ENCODE measurements at regions not wholly inside any gene's neighbourhood (a gene's known extent, or its start where the extent isn't known, plus 50 kb on each side); places are given as distances from the start of the nearest gene placed in this dataset.
"Not testable (repeated sequence)": the region's sequence is repeated elsewhere in the genome, so short reads cannot be mapped to it uniquely, and the experiment has no call there.

- DNase-seq: no peak
Observed at GRCh38 chr10:36880898-36881297, 244.5 kb upstream of the ANKRD30A start.

- DNase-seq: no peak
Observed at GRCh38 chr10:36872702-36873393, 252.6 kb upstream of the ANKRD30A start.

- no peak for DNase-seq
Observed at GRCh38 chr10:36840788-36841187, 284.6 kb upstream of the ANKRD30A start.

DNA sequence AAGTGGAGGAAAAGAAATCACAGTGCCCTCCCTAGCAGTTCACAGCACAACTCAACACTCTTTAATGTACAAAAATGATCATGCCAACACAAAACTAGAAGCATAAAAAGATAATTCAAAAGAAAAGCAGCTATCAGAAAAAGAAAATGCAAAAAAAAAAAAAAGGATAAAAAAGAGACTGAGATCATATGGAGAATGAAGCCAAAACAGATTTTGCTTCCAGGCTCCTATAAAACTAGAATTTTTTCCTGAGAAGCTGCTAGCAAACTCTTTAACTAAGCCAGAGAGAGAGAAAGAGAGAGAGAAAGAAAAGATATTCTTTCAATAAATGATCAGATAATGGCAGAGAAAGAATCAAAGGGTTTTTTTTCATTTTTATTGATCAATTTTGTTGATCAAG is 288.0 kb upstream of the ANKRD30A start:
- no peak for DNase-seq

- no peak for DNase-seq
Observed at GRCh38 chr10:36819781-36820180, 305.6 kb upstream of the ANKRD30A start.

DNA sequence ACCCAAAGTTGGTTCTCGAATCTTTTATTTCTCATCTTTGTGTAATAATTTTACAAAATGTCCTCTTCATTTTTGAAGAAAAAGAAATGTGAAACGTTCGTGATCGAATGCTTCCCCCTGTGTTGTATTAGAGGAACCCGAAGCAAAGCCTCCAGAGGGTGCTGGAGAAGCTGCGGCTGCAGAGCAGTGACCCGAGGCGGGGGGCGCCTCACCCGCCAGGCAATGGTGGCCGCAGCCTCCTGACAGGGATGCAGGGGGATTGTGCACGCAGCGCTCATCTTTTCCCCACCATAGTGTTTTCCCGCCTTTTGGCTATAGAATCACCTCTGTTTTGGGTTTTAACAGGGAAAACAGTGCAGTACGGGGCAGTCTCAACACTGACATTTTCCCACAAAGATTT is 307.5 kb upstream of the ANKRD30A start:
- DNase-seq: no peak

GRCh38 chr10:36808625-36809362 is 316.6 kb upstream of the ANKRD30A start:
- no peak for DNase-seq

DNA sequence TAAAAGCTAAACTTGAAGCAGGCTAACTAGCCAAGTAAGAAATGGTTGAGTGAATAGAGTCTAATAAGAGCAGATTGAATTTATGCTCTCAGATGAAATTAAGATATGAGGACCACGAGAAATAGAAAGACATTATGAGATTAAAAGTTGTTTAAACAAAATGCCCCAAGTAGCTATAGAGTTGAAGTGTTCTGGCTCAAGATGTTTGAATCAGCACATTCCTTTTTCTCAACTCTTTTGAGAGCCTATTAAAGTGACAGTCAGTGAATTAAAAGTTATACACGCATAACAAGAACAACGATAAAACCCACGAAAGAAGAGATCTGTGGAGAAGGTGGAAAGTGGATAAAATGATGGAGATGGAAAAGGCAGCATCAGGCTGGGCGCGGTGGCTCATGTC is 322.2 kb upstream of the ANKRD30A start:
- no peak for DNase-seq

- DNase-seq: peak in 49 of 58 donors; percentile 4 to 80 (median 39)
Observed at GRCh38 chr10:36802490-36803153, 322.8 kb upstream of the ANKRD30A start.

DNA sequence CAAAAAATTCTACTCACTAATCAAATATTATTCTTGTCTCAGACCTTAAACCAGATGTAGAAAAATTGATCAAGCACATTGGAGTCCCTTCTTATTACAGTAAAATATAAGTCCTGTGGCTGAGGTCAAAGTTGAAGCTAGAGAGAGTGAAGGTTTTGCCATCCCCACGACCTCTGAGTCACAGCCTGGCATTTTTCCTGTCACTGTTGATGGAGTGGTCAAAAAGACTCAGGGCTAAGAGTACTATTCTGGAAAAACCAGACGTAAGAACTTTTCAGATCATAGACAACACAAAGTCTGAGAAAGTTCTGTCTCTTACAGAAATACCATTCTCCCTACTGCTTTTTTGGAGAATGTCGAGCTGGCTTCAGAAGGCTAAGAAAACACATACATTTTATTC is 323.7 kb upstream of the ANKRD30A start:
- DNase-seq: no peak

DNA sequence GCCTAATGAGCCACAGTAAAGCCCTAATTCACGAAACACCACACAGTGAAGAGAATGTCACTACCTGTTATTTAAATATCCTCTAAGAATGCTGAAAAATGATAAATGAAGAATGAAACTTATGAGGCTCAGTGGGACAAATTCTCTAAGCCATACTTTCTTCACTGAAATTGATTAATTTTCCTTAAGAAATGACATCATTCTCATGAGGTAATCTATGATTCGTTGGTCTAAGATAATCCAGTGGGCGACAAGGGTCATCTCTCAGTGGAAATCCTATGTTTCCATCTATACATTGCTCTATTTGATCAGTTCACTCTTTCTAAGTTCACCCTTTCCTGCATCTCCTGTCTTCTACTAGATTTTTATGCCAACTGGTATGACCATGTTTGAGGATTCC is 330.4 kb upstream of the ANKRD30A start:
- DNase-seq: no peak

GRCh38 chr10:36789974-36790373 is 335.4 kb upstream of the ANKRD30A start:
- DNase-seq: no peak

GRCh38 chr10:36788152-36788551 is 337.2 kb upstream of the ANKRD30A start:
- DNase-seq: no peak

DNA sequence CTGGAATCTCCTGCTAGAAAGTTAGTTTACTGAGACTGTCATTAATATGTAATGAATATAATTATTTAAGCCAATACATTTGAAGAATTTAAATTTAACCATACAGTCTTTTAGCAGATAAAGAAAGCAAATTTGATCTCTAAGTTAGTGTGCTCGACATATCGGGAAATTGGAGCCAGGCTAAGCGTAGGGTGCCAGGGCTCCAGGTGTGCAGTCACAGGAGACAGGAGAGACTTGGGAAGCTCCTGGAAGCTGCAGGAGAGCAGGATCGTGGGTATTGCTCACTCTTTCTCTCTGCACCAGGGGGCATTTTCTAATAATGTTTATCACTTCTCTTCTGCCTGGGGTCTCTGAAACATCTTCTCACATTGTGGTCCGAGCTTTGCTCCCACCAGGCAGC is 342.0 kb upstream of the ANKRD30A start:
- DNase-seq: no peak

DNA sequence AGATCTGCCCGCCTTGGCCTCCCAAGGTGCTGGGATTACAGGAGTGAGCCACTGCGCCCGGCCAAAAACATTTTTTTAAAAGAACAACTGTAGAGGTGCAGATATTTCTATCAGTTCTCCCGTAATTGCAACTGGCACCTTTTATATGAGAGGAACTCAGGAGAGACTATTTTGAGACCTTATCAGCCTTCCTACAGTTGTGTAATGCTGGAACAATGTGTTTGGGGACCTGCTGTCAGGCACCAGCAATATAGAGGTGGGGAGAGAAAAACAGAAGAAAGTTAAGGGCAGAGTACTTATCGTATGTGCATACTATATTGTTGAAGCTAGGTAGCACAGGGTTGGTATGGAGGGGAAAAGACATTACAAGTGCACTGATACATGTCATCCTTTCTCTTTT is 343.8 kb upstream of the ANKRD30A start:
- no peak for DNase-seq

DNA sequence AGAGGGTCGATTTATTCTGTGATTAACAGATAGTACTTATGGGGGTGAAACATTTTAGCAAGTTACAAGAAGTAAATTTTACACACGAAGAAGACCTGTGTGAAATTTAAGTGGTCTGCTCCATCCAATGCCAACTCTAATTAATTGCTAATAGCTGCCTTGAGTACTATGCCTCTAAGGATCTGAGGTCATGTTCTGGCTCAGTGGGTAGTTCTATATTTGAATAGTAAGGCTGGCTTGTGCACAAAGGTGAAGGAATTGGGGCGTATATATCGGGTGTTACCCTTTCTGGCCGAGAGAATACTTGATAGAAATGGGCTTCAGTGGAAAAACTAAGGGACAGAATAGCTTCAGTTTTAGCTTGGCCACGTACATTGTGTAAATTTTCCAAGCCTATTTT is 345.2 kb upstream of the ANKRD30A start:
- DNase-seq: no peak

- peak in 30 of 58 donors; percentile 0 to 63 (median 12) for DNase-seq
Observed at GRCh38 chr10:36779238-36779846, 346.1 kb upstream of the ANKRD30A start.

GRCh38 chr10:36778651-36779050 is 346.7 kb upstream of the ANKRD30A start:
- no peak for DNase-seq

- DNase-seq: no peak
Observed at GRCh38 chr10:36773652-36774051, 351.7 kb upstream of the ANKRD30A start.

- DNase-seq: no peak
Observed at GRCh38 chr10:36771725-36772124, 353.7 kb upstream of the ANKRD30A start.

DNA sequence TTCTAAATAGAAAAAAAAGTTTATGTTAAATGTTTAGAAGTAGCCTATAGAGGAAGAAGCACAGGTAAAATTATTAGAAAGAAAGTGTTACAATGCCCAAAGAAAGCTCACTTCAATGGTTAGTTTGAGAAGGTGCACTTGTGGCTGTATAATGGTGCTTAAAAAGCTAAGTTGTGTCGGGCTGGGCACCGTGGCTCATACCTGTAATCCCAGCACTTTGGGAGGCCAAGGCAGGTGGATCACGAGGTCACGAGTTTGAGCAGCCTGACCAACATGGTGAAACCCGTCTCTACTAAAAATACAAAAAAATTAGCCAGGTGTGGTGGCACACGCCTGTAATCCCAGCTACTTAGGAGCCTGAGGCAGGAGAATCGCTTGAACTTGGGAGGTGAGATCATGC is 355.7 kb upstream of the ANKRD30A start:
- not testable (repeated sequence) for DNase-seq

GRCh38 chr10:36766940-36767339 is 358.5 kb upstream of the ANKRD30A start:
- DNase-seq: peak in 42 of 58 donors; percentile 3 to 90 (median 30)

All from anterior cingulate cortex (tissue), 58 donors.